Heart left ventricle (tissue), 13 donors: ENCODE measurements at regions not wholly inside any gene's neighbourhood (a gene's known extent, or its start where the extent isn't known, plus 50 kb on each side); places are given as distances from the start of the nearest gene placed in this dataset.

Experiments
- POLR2A ChIP-seq, 2 donors: fragments of 450-650 bp; IDR thresholded peaks; one replicate each; pipeline ENCODE4 v1.6.1; 2017; ENCODE audit warnings: antibody characterized with exemption in 2 of 2, mild to moderate bottlenecking in 2 of 2, moderate library complexity in 2 of 2
- TF ChIP-seq, protein P1 (sequence below), 12 donors: fragments of 200-600 bp; sonication (generic) in 4 of 12; IDR thresholded peaks; one replicate each; pipeline versions ENCODE4 v1.5.0 to v1.8.0; 2018 to 2022; ENCODE audit warnings: antibody characterized with exemption in 12 of 12, mild to moderate bottlenecking in 5 of 12
- donor health status: ischemic (EF 13 %, LVEDD 7.1; RV severe dilation, severe dysfunction).
- donor health status: DM: no; HTN: yes; CAD: no.
- donor health status: DM: no; HTN: no; CAD: no.
- donor health status: ischemic (EF 25% LVEDD 6.9; RV normal size, moderate dysfunction).
- donor health status: ischemic (EF 25% LVEDD 5.7; RV mildly dilated, moderate dysfunction).
- donor health status: ischemic (EF 35%, LVEDD 5.7; RV mildly dilated, moderate dysfunction).
- donor health status: nonischemic (EF 11% LVEDD 7.7; RV severe dilation, severe dysfunction).
- donor health status: DM: yes; HTN: yes; CAD: no.
- donor health status: PGD.
- donor health status: ischemic (EF 29% LVEDD 5.4; RV normal size, mild dysfunction).
- donor health status: nonischemic (EF 23%, LVEDD 6.1; RV moderate dilation, normal function).

- TF ChIP-seq, protein P1, sequence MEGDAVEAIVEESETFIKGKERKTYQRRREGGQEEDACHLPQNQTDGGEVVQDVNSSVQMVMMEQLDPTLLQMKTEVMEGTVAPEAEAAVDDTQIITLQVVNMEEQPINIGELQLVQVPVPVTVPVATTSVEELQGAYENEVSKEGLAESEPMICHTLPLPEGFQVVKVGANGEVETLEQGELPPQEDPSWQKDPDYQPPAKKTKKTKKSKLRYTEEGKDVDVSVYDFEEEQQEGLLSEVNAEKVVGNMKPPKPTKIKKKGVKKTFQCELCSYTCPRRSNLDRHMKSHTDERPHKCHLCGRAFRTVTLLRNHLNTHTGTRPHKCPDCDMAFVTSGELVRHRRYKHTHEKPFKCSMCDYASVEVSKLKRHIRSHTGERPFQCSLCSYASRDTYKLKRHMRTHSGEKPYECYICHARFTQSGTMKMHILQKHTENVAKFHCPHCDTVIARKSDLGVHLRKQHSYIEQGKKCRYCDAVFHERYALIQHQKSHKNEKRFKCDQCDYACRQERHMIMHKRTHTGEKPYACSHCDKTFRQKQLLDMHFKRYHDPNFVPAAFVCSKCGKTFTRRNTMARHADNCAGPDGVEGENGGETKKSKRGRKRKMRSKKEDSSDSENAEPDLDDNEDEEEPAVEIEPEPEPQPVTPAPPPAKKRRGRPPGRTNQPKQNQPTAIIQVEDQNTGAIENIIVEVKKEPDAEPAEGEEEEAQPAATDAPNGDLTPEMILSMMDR (IDR thresholded peaks at IDR 0.05): no peak
- no peak for TF ChIP-seq POLR2A (IDR thresholded peaks at IDR 0.05)
Measured at GRCh38 chr6:147869201-147869600, 360.7 kb downstream of the SAMD5 start.
